Peyer's patch (tissue), 4 donors: ENCODE measurements at regions not wholly inside any gene's neighbourhood (a gene's known extent, or its start where the extent isn't known, plus 50 kb on each side); places are given as distances from the start of the nearest gene placed in this dataset.

Experiments
- DNase-seq, 3 donors: peaks; one replicate each; pipeline ENCODE4 v3.0.0-alpha.2; 2017 to 2019
- H3K27ac ChIP-seq, 4 donors: fragments of 200-600 bp; sonication (generic); one replicate each; pipeline ENCODE4 v1.5.1; 2016 to 2019
- H3K27me3 ChIP-seq, 2 donors: fragments of 200-600 bp; sonication (generic); one replicate each; pipeline ENCODE4 v1.5.1; 2019
- H3K36me3 ChIP-seq, 3 donors: fragments of 200-600 bp; sonication (generic); one replicate each; pipeline ENCODE4 v1.5.1; 2016 to 2019
- H3K4me1 ChIP-seq, 4 donors: fragments of 200-600 bp; sonication (generic); one replicate each; pipeline ENCODE4 v1.5.1; 2016 to 2019
- H3K4me3 ChIP-seq, 4 donors: fragments of 200-600 bp; sonication (generic); 1 replicate in 3 of 4; 2 replicates in 1 of 4; pipeline ENCODE4 v1.5.1; 2016 to 2019; ENCODE audit warnings: mild to moderate bottlenecking in 1 of 4
- H3K9me3 ChIP-seq, 4 donors: fragments of 200-600 bp; sonication (generic); one replicate each; pipeline ENCODE4 v1.5.1; 2016 to 2019; ENCODE audit warnings: mild to moderate bottlenecking in 1 of 4
- CTCF ChIP-seq, 6 experiments: fragments of 450-650 bp in 4 of 6; fragments of 200-600 bp in 2 of 6; sonication (generic) in 1 of 6; IDR thresholded peaks; one replicate each; pipeline ENCODE4 v1.5.1; 2017 to 2019; ENCODE audit warnings: antibody characterized with exemption in 6 of 6, mild to moderate bottlenecking in 3 of 6, moderate library complexity in 1 of 6
- POLR2A ChIP-seq, 2 donors: fragments of 450-650 bp; IDR thresholded peaks; one replicate each; pipeline ENCODE4 v1.5.1; 2017; ENCODE audit warnings: antibody characterized with exemption in 2 of 2, mild to moderate bottlenecking in 2 of 2, moderate library complexity in 2 of 2

- no peak overlapping the region for H3K27ac ChIP-seq
- no peaks in the 10 kb centered on the region for H3K27me3 ChIP-seq
- no peaks in the 10 kb centered on the region for H3K36me3 ChIP-seq
- H3K4me1 ChIP-seq: no peaks in the 10 kb centered on the region
- no peak for DNase-seq
- no peaks in the 10 kb centered on the region for H3K9me3 ChIP-seq
- TF ChIP-seq CTCF (IDR thresholded peaks at IDR 0.05) (no peak), POLR2A (IDR thresholded peaks at IDR 0.05) (no peak)
- no peak overlapping the region for H3K4me3 ChIP-seq
Measured at GRCh38 chr3:159609625-159610024, 379.0 kb upstream of the IL12A start.

- H3K27me3 ChIP-seq: no peaks in the 10 kb centered on the region
- H3K27ac ChIP-seq: no peak overlapping the region
- H3K9me3 ChIP-seq: no peaks in the 10 kb centered on the region
- peak in 1 of 3 donors; percentile 50 for DNase-seq
- H3K36me3 ChIP-seq: no peaks in the 10 kb centered on the region
- no peak overlapping the region for H3K4me3 ChIP-seq
- TF ChIP-seq POLR2A (IDR thresholded peaks at IDR 0.05): no peak
- TF ChIP-seq CTCF (IDR thresholded peaks at IDR 0.05): peak in 4 of 6 experiments; percentile 10 to 62 (median 49)
- no peaks in the 10 kb centered on the region for H3K4me1 ChIP-seq
Measured at GRCh38 chr3:159616234-159616825, 372.3 kb upstream of the IL12A start.

- TF ChIP-seq CTCF (IDR thresholded peaks at IDR 0.05) (no peak), POLR2A (IDR thresholded peaks at IDR 0.05) (no peak)
Measured at GRCh38 chr3:159619341-159619885, 369.2 kb upstream of the IL12A start.

GRCh38 chr3:159620281-159620680, 368.4 kb upstream of the IL12A start:
- Histone ChIP-seq H3K9me3 (no peaks in the 10 kb centered on the region), H3K4me3 (no peak overlapping the region), H3K27ac (no peak overlapping the region), H3K27me3 (no peaks in the 10 kb centered on the region), H3K36me3 (no peaks in the 10 kb centered on the region), H3K4me1 (no peaks in the 10 kb centered on the region)
- TF ChIP-seq POLR2A (IDR thresholded peaks at IDR 0.05) (no peak), CTCF (IDR thresholded peaks at IDR 0.05) (no peak)
- DNase-seq: no peak

More at GRCh38 chr3:159619341-159619885, 369.2 kb upstream of the IL12A start:
- H3K36me3 ChIP-seq: no peaks in the 10 kb centered on the region
- H3K9me3 ChIP-seq: no peaks in the 10 kb centered on the region
- H3K4me1 ChIP-seq: no peaks in the 10 kb centered on the region
- no peak for DNase-seq
- H3K4me3 ChIP-seq: no peak overlapping the region
- no peak overlapping the region for H3K27ac ChIP-seq
- no peaks in the 10 kb centered on the region for H3K27me3 ChIP-seq

- H3K4me3 ChIP-seq: no peak overlapping the region
- H3K36me3 ChIP-seq: no peaks in the 10 kb centered on the region
- H3K27me3 ChIP-seq: no peaks in the 10 kb centered on the region
- H3K4me1 ChIP-seq: no peaks in the 10 kb centered on the region
- no peak for DNase-seq
- TF ChIP-seq CTCF (IDR thresholded peaks at IDR 0.05): no peak
- no peak for TF ChIP-seq POLR2A (IDR thresholded peaks at IDR 0.05)
- H3K27ac ChIP-seq: no peak overlapping the region
- no peaks in the 10 kb centered on the region for H3K9me3 ChIP-seq
Measured at GRCh38 chr3:159620873-159621272, 367.8 kb upstream of the IL12A start.
